H1 (cell line): ENCODE measurements at regions not wholly inside any gene's neighbourhood (a gene's known extent, or its start where the extent isn't known, plus 50 kb on each side); places are given as distances from the start of the nearest gene placed in this dataset.

Experiments
- CTCF ChIA-PET: fragments of 300-600 bp; sonication (Branson Sonifier 250); formaldehyde crosslinking; loops from one replicate; lab custom pipeline; 2021; ENCODE audit not compliant: partially characterized antibody; lab: Charles Lee
- POLR2A ChIA-PET: fragments of 300-600 bp; sonication (Branson Sonifier 250); formaldehyde crosslinking; loops from one replicate; lab custom pipeline; 2021; ENCODE audit warnings: inconsistent platforms; ENCODE audit not compliant: partially characterized antibody; lab: Charles Lee
- DNase-seq, 2 experiments: peaks; one replicate each; pipeline versions ENCODE4 v3.0.0 to v3.0.0-alpha.2; 2010 to 2022; ENCODE audit warnings: low spot score in 2 of 2, low read depth in 1 of 2, mixed read lengths in 1 of 2
- FAIRE-seq: peaks from 2 replicates; lab custom pipeline; 2011; peaks lifted over from hg19 to GRCh38; lab: Jason Lieb, UNC
- H2AFZ ChIP-seq: 2 replicates; pipeline ENCODE4 v1.8.1; 2012; ENCODE audit warnings: low read length, inconsistent platforms
- H2AK5ac ChIP-seq: 2 replicates; pipeline ENCODE4 v1.6.1; 2013; ENCODE audit warnings: low read depth, low read length
- H2BK120ac ChIP-seq: replicated peaks from 2 replicates; pipeline ENCODE3; 2013; ENCODE audit warnings: low read depth, low read length, inconsistent platforms
- H2BK12ac ChIP-seq: 2 replicates; pipeline ENCODE4 v1.6.1; 2013; ENCODE audit warnings: low read depth, low read length
- H2BK15ac ChIP-seq: 2 replicates; pipeline ENCODE4 v1.6.1; 2013; ENCODE audit warnings: low read length
- H2BK20ac ChIP-seq: 2 replicates; pipeline ENCODE4 v1.6.1; 2013; ENCODE audit warnings: low read length
- H2BK5ac ChIP-seq: 2 replicates; pipeline ENCODE4 v1.6.1; 2013; ENCODE audit warnings: low read depth, low read length
- H3K14ac ChIP-seq: 2 replicates; pipeline ENCODE4 v1.6.1; 2013; ENCODE audit warnings: inconsistent platforms; ENCODE audit not compliant: insufficient read length
- H3K18ac ChIP-seq: 2 replicates; pipeline ENCODE4 v1.6.1; 2013; ENCODE audit warnings: low read length; ENCODE audit errors: extremely low read depth
- H3K23ac ChIP-seq: 2 replicates; pipeline ENCODE4 v1.6.1; 2013; ENCODE audit warnings: inconsistent platforms; ENCODE audit not compliant: insufficient read length
- H3K23me2 ChIP-seq: 2 replicates; pipeline ENCODE4 v1.6.1; 2013; ENCODE audit warnings: low read depth, low read length
- H3K27ac ChIP-seq: 2 replicates; pipeline ENCODE4 v1.6.1; 2011; ENCODE audit warnings: low read depth, low read length, inconsistent platforms
- H3K27me3 ChIP-seq, 4 experiments: replicated peaks in 1 of 4; 1 replicate in 1 of 4; 2 replicates in 3 of 4; pipeline versions ENCODE4 v1.6.1 to v1.8.1; 2011 to 2013; ENCODE audit warnings: low read length in 3 of 4, mild to moderate bottlenecking in 3 of 4, inconsistent platforms in 2 of 4, mixed read lengths in 2 of 4, moderate library complexity in 1 of 4; ENCODE audit not compliant: control insufficient read depth in 3 of 4, insufficient read depth in 3 of 4; ENCODE audit errors: extremely low read depth in 1 of 4
- H3K36me3 ChIP-seq, 4 experiments: 2 replicates each; pipeline versions ENCODE4 v1.6.1 to v1.8.1; 2011 to 2013; ENCODE audit warnings: mild to moderate bottlenecking in 4 of 4, low read length in 3 of 4, moderate library complexity in 2 of 4, control low read depth in 1 of 4, inconsistent platforms in 1 of 4; ENCODE audit not compliant: insufficient read depth in 4 of 4, control insufficient read depth in 2 of 4
- H3K4ac ChIP-seq: replicated peaks from 2 replicates; pipeline ENCODE3; 2013; ENCODE audit warnings: low read length, low read depth, mixed read lengths, inconsistent platforms; ENCODE audit not compliant: insufficient read length
- H3K4me1 ChIP-seq, 4 experiments: replicated peaks in 1 of 4; 1 replicate in 1 of 4; 2 replicates in 3 of 4; pipeline versions ENCODE4 v1.6.1 to v1.8.1; 2011 to 2013; ENCODE audit warnings: low read length in 3 of 4, inconsistent platforms in 2 of 4, mixed read lengths in 1 of 4; ENCODE audit not compliant: insufficient read depth in 4 of 4, control insufficient read depth in 3 of 4
- H3K4me2 ChIP-seq, 2 experiments: 2 replicates each; pipeline versions ENCODE4 v1.6.1 to v1.8.1; 2011 to 2013; ENCODE audit warnings: low read depth in 2 of 2, low read length in 2 of 2, control low read depth in 1 of 2, inconsistent platforms in 1 of 2, mild to moderate bottlenecking in 1 of 2; ENCODE audit not compliant: insufficient read depth in 1 of 2
- H3K4me3 ChIP-seq, 4 experiments: fragments of 200-600, 300-600 bp in 1 of 4; sonication (generic), shearing (Covaris generic), sonication (Bioruptor Twin) in 1 of 4; 2 replicates each; pipeline versions ENCODE4 v1.5.1 to v1.8.1; 2011 to 2016; ENCODE audit warnings: low read length in 4 of 4, low read depth in 3 of 4, control low read depth in 2 of 4, inconsistent platforms in 2 of 4, mild to moderate bottlenecking in 2 of 4, mixed read lengths in 1 of 4, moderate library complexity in 1 of 4; ENCODE audit not compliant: insufficient read depth in 2 of 4; ENCODE audit errors: extremely low read depth in 1 of 4
- H3K56ac ChIP-seq: replicated peaks from 2 replicates; pipeline ENCODE3; 2013; ENCODE audit warnings: low read depth, mild to moderate bottlenecking, mixed read lengths, low read length, inconsistent platforms; ENCODE audit not compliant: insufficient read length
- H3K79me1 ChIP-seq: 2 replicates; pipeline ENCODE4 v1.6.1; 2013; ENCODE audit warnings: low read depth, low read length, control low read depth
- H3K79me2 ChIP-seq, 2 experiments: 2 replicates each; pipeline versions ENCODE4 v1.6.1 to v1.8.1; 2012 to 2013; ENCODE audit warnings: low read length in 2 of 2, mild to moderate bottlenecking in 2 of 2, inconsistent platforms in 1 of 2; ENCODE audit not compliant: insufficient read depth in 2 of 2, control insufficient read depth in 1 of 2
- H3K9ac ChIP-seq, 4 experiments: replicated peaks in 1 of 4; 1 replicate in 1 of 4; 2 replicates in 3 of 4; pipeline versions ENCODE4 v1.6.1 to v1.8.1; 2011 to 2013; ENCODE audit warnings: low read depth in 3 of 4, low read length in 3 of 4, control low read depth in 2 of 4, mild to moderate bottlenecking in 2 of 4, moderate library complexity in 2 of 4, inconsistent platforms in 1 of 4; ENCODE audit errors: extremely low read depth in 1 of 4
- H3K9me3 ChIP-seq, 2 experiments: 2 replicates each; pipeline versions ENCODE4 v1.6.1 to v1.8.1; 2012 to 2013; ENCODE audit warnings: mild to moderate bottlenecking in 2 of 2, moderate library complexity in 2 of 2, control low read depth in 1 of 2, inconsistent platforms in 1 of 2, low read depth in 1 of 2, low read length in 1 of 2, mixed read lengths in 1 of 2; ENCODE audit not compliant: insufficient read depth in 2 of 2
- H4K20me1 ChIP-seq, 2 experiments: replicated peaks in 1 of 2; 2 replicates each; pipeline versions ENCODE3 to v1.8.1; 2011 to 2013; ENCODE audit warnings: inconsistent platforms in 2 of 2, low read length in 2 of 2, mild to moderate bottlenecking in 1 of 2; ENCODE audit not compliant: insufficient read depth in 2 of 2, control insufficient read depth in 1 of 2
- H4K5ac ChIP-seq: 2 replicates; pipeline ENCODE4 v1.6.1; 2013; ENCODE audit warnings: low read length, low read depth, mixed read lengths, inconsistent platforms; ENCODE audit not compliant: insufficient read length
- H4K8ac ChIP-seq: 2 replicates; pipeline ENCODE4 v1.8.0; 2013; ENCODE audit warnings: mild to moderate bottlenecking, moderate library complexity, low read length, inconsistent platforms; ENCODE audit not compliant: insufficient read depth; ENCODE audit errors: extremely low read depth
- H4K91ac ChIP-seq: replicated peaks from 2 replicates; pipeline ENCODE3; 2013; ENCODE audit warnings: low read length, mixed read lengths, inconsistent platforms; ENCODE audit not compliant: insufficient read length
- RBBP5 ChIP-seq: IDR thresholded peaks from 2 replicates; pipeline ENCODE4 v1.7.1; 2012; ENCODE audit warnings: low read depth, mild to moderate bottlenecking, inconsistent platforms, low read length, moderate library complexity, borderline replicate concordance
- SIX5 ChIP-seq: IDR thresholded peaks from 2 replicates; pipeline ENCODE4 v1.6.1; 2011; ENCODE audit warnings: mild to moderate bottlenecking, low read depth, low read length
- TF ChIP-seq, protein P1 (sequence below): IDR thresholded peaks from 2 replicates; pipeline ENCODE4 v1.6.1; 2012; ENCODE audit warnings: inconsistent platforms

DNA sequence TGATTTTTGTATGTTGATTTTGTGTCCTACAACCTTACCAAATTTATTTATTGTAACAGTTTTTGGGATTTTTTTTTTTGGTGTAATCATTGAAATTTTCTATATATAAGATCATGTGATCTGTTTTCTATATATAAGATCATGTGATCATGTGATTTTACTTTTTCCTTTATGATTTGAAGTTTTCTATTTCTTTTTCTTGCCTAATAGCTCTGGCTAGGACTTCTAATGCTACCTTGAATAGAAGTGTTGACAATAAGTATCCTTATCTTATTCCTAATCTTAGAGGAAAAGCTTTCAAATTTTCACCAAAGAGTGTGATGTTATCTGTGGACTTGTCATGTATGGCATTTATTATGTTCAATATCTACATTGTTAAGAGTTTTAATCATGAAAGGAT lies 69.7 kb downstream of the TNFAIP3 start:
- POLR2A ChIA-PET, result no interaction called here
- FAIRE-seq (no peak), DNase-seq (no peak)
- no peak overlapping the region for H3K56ac ChIP-seq
- no peak overlapping the region for H4K91ac ChIP-seq
- no peak overlapping the region for H3K18ac ChIP-seq
- no peak overlapping the region for H3K23ac ChIP-seq
- peaks cover 0 to 4% of the 10 kb centered on the region in 2 experiments; a peak in 1 of 4 replicates for H3K9me3 ChIP-seq
- no peak overlapping the region for H3K9ac ChIP-seq
- TF ChIP-seq SIX5, result no peak
- TF ChIP-seq, protein P1, sequence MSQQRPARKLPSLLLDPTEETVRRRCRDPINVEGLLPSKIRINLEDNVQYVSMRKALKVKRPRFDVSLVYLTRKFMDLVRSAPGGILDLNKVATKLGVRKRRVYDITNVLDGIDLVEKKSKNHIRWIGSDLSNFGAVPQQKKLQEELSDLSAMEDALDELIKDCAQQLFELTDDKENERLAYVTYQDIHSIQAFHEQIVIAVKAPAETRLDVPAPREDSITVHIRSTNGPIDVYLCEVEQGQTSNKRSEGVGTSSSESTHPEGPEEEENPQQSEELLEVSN, result no peak
- no peak for TF ChIP-seq RBBP5
- no peak overlapping the region for H3K4me2 ChIP-seq
- no peak overlapping the region for H2BK120ac ChIP-seq
- H2BK5ac ChIP-seq, result no peak overlapping the region
- no peak overlapping the region for H2AFZ ChIP-seq
- CTCF ChIA-PET, result interaction anchor here (1.1 kb wide), 1 partner anchor 228 kb away, joined by 3 read pairs; no protein-coding TSS in a partner anchor
- H3K27me3 ChIP-seq, result no peaks in the 10 kb centered on the region
- H4K5ac ChIP-seq, result no peak overlapping the region
- no peaks in the 10 kb centered on the region for H3K23me2 ChIP-seq
- H3K4me1 ChIP-seq, result no peaks in the 10 kb centered on the region
- H3K27ac ChIP-seq, result no peak overlapping the region
- no peak overlapping the region for H4K8ac ChIP-seq
- no peaks in the 10 kb centered on the region for H4K20me1 ChIP-seq
- no peak overlapping the region for H3K4me3 ChIP-seq
- H2BK20ac ChIP-seq, result no peak overlapping the region
- no peak overlapping the region for H2BK15ac ChIP-seq
- H3K79me2 ChIP-seq, result no peaks in the 10 kb centered on the region
- H3K79me1 ChIP-seq, result no peaks in the 10 kb centered on the region
- H3K36me3 ChIP-seq, result no peaks in the 10 kb centered on the region
- H3K14ac ChIP-seq, result no peak overlapping the region
- H2AK5ac ChIP-seq, result no peak overlapping the region
- no peak overlapping the region for H3K4ac ChIP-seq
- no peak overlapping the region for H2BK12ac ChIP-seq
